ENCODE measurements at regions not wholly inside any gene's neighbourhood (a gene's known extent, or its start where the extent isn't known, plus 50 kb on each side); places are given as distances from the start of the nearest gene placed in this dataset.

DNA sequence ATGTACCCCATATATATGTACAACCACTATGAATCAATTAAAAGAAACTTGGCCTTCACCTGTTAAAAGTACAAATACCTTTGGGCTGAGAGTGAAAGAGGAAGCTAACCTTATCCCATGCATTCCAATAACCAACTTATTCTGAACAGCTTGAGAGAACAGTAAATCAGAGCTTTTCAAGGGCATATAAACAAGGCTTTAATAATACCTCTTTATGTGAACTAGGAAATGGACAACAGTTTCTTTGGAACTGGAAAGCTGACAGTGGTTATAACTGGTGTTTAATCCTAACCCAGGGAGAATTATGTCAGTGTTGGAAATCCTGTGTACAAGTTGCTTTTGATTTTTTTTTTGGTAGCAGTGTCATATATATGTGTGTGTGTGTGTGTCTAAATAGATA, 170.5 kb downstream of the TFAP2B start:
- Histone ChIP-seq H3K4me1 (ENCODE audit: insufficient read depth, low read length, poor library complexity, severe bottlenecking) (peaks cover 7% of the 10 kb centered on the region), H3K27me3 (replicated peaks; ENCODE audit: insufficient read depth, low read depth, low read length, poor library complexity) (no peaks in the 10 kb centered on the region), H3K4me3 (ENCODE audit: low read depth, low read length, poor library complexity, severe bottlenecking) (no peak overlapping the region), H3K27ac (ENCODE audit: low read depth, low read length, poor library complexity, severe bottlenecking) (no peak overlapping the region), H3K9me3 (ENCODE audit: low read depth, low read length, poor library complexity, severe bottlenecking) (no peaks in the 10 kb centered on the region), H3K36me3 (ENCODE audit: insufficient read depth, low read length, poor library complexity, severe bottlenecking) (no peaks in the 10 kb centered on the region)
- ChIA-PET POLR2A (ENCODE audit: low non-redundant PET) (interaction anchor here (0.6 kb wide), 1 partner anchor 21 kb away, joined by 3 read pairs; no protein-coding TSS in a partner anchor), CTCF (no interaction called here)
- TF ChIP-seq EZH2 (IDR thresholded peaks at IDR 0.05; ENCODE audit: borderline replicate concordance, low read depth, low read length, poor library complexity, severe bottlenecking) = no peak
- TF ChIP-seq, protein P1, sequence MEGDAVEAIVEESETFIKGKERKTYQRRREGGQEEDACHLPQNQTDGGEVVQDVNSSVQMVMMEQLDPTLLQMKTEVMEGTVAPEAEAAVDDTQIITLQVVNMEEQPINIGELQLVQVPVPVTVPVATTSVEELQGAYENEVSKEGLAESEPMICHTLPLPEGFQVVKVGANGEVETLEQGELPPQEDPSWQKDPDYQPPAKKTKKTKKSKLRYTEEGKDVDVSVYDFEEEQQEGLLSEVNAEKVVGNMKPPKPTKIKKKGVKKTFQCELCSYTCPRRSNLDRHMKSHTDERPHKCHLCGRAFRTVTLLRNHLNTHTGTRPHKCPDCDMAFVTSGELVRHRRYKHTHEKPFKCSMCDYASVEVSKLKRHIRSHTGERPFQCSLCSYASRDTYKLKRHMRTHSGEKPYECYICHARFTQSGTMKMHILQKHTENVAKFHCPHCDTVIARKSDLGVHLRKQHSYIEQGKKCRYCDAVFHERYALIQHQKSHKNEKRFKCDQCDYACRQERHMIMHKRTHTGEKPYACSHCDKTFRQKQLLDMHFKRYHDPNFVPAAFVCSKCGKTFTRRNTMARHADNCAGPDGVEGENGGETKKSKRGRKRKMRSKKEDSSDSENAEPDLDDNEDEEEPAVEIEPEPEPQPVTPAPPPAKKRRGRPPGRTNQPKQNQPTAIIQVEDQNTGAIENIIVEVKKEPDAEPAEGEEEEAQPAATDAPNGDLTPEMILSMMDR (conservative IDR thresholded peaks at IDR 0.05; ENCODE audit: low read depth, low read length) = no peak
- BruUV-seq (replicated peaks) = no TSS peak
- intact Hi-C loops (cut with micrococcal nuclease; ENCODE audit: unreplicated experiment) = no loop called here
- no peak for DNase-seq (ENCODE audit: low spot score)

DNA sequence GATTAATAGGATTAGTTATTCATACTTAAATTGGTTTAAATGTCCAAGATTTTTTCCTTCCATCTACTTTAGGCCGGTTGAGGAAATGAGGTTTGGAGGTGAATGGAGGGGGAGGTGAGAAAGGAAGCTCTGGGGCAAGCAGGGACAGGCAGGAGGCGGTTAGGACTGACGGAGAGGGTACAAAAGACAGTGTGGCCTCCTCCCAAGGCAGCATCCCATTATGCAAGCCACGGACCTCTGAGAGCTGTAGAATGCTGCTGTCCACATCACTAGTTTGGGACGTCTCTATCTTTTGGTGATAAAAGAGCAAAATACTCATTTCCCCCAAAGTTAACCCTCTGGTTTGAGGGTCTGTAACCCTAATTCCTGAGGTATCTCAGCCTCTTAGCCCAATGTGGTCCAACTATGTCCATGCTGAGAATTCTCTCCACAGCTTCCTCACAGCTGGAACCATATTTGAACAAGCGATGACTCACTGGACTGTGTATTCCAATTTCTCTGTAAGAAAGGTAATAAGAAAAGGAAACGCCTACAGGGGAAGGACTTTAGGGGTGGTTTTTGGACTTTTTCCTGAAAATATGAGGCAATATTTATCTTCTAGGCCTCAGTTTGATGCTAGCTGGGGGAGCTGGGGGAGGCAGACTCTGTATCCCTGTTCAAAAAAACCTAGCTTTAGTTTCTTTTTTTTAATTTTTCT, 172.2 kb downstream of the TFAP2B start:
- Histone ChIP-seq H3K9me3 (ENCODE audit: low read depth, low read length, poor library complexity, severe bottlenecking) (no peaks in the 10 kb centered on the region), H3K27me3 (replicated peaks; ENCODE audit: insufficient read depth, low read depth, low read length, poor library complexity) (no peaks in the 10 kb centered on the region), H3K4me3 (ENCODE audit: low read depth, low read length, poor library complexity, severe bottlenecking) (no peak overlapping the region), H3K27ac (ENCODE audit: low read depth, low read length, poor library complexity, severe bottlenecking) (no peak overlapping the region), H3K4me1 (ENCODE audit: insufficient read depth, low read length, poor library complexity, severe bottlenecking) (peaks cover 7% of the 10 kb centered on the region), H3K36me3 (ENCODE audit: insufficient read depth, low read length, poor library complexity, severe bottlenecking) (no peaks in the 10 kb centered on the region)
- BruUV-seq (replicated peaks) = no TSS peak
- DNase-seq (ENCODE audit: low spot score) = peak; percentile 70
- intact Hi-C loops (cut with micrococcal nuclease; ENCODE audit: unreplicated experiment) = no loop called here
- no peak for TF ChIP-seq EZH2 (IDR thresholded peaks at IDR 0.05; ENCODE audit: borderline replicate concordance, low read depth, low read length, poor library complexity, severe bottlenecking)
- TF ChIP-seq, protein P1 (conservative IDR thresholded peaks at IDR 0.05; ENCODE audit: low read depth, low read length) = no peak
- ChIA-PET POLR2A (ENCODE audit: low non-redundant PET) (no interaction called here), CTCF (no interaction called here)

DNA sequence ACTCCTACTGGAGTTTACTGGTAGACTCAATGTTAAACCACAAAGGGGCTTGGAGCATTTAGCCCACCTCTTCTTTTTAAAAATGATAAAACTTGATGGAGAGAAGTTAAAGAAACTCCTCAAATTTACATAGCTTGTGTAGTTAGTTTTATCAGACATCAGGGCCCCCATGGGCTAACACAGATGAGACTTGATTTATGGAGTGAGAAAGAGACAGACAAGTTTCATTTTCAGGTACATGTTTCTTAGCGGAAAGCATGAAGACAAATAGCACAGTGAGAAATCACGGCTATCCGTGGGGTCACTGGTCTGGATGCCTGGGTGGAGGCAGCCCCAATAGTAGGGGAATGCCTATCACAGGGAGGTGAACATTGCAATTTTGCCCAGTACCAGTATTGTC, 173.6 kb downstream of the TFAP2B start:
- BruUV-seq (replicated peaks) = no TSS peak
- Histone ChIP-seq H3K36me3 (ENCODE audit: insufficient read depth, low read length, poor library complexity, severe bottlenecking) (no peaks in the 10 kb centered on the region), H3K27me3 (replicated peaks; ENCODE audit: insufficient read depth, low read depth, low read length, poor library complexity) (no peaks in the 10 kb centered on the region), H3K4me3 (ENCODE audit: low read depth, low read length, poor library complexity, severe bottlenecking) (no peak overlapping the region), H3K4me1 (ENCODE audit: insufficient read depth, low read length, poor library complexity, severe bottlenecking) (peaks cover 7% of the 10 kb centered on the region), H3K27ac (ENCODE audit: low read depth, low read length, poor library complexity, severe bottlenecking) (no peak overlapping the region), H3K9me3 (ENCODE audit: low read depth, low read length, poor library complexity, severe bottlenecking) (no peaks in the 10 kb centered on the region)
- no peak for DNase-seq (ENCODE audit: low spot score)
- TF ChIP-seq, protein P1 (conservative IDR thresholded peaks at IDR 0.05; ENCODE audit: low read depth, low read length) = no peak
- TF ChIP-seq EZH2 (IDR thresholded peaks at IDR 0.05; ENCODE audit: borderline replicate concordance, low read depth, low read length, poor library complexity, severe bottlenecking) = no peak
- CTCF ChIA-PET = no interaction called here
- intact Hi-C loops (cut with micrococcal nuclease; ENCODE audit: unreplicated experiment) = no loop called here
- POLR2A ChIA-PET (ENCODE audit: low non-redundant PET) = no interaction called here

Measured in A673 (cell line).